Keratinocyte (primary cell): ENCODE measurements at regions not wholly inside any gene's neighbourhood (a gene's known extent, or its start where the extent isn't known, plus 50 kb on each side); places are given as distances from the start of the nearest gene placed in this dataset.

Source experiments
- EZH2 ChIP-seq: IDR thresholded peaks from one replicate; pipeline ENCODE4 v1.6.1; 2012; ENCODE audit warnings: inconsistent platforms, mild to moderate bottlenecking, low read length, moderate library complexity
- TF ChIP-seq, protein P1 (sequence below), 3 experiments: IDR thresholded peaks in 1 of 3; conservative IDR thresholded peaks in 1 of 3; optimal IDR thresholded peaks in 1 of 3; 2 replicates in 2 of 3; 3 replicates in 1 of 3; pipeline versions ENCODE3 to v1.5.1; 2011; ENCODE audit warnings: low read length in 3 of 3, mild to moderate bottlenecking in 3 of 3, moderate library complexity in 2 of 3, control low read depth in 1 of 3, inconsistent platforms in 1 of 3; ENCODE audit not compliant: insufficient read depth in 2 of 3; ENCODE audit errors: extremely low read depth in 1 of 3

- TF ChIP-seq, protein P1, sequence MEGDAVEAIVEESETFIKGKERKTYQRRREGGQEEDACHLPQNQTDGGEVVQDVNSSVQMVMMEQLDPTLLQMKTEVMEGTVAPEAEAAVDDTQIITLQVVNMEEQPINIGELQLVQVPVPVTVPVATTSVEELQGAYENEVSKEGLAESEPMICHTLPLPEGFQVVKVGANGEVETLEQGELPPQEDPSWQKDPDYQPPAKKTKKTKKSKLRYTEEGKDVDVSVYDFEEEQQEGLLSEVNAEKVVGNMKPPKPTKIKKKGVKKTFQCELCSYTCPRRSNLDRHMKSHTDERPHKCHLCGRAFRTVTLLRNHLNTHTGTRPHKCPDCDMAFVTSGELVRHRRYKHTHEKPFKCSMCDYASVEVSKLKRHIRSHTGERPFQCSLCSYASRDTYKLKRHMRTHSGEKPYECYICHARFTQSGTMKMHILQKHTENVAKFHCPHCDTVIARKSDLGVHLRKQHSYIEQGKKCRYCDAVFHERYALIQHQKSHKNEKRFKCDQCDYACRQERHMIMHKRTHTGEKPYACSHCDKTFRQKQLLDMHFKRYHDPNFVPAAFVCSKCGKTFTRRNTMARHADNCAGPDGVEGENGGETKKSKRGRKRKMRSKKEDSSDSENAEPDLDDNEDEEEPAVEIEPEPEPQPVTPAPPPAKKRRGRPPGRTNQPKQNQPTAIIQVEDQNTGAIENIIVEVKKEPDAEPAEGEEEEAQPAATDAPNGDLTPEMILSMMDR (optimal IDR thresholded peaks at IDR 0.05 in 1 of 3, IDR thresholded peaks at IDR 0.05 in 1 of 3, conservative IDR thresholded peaks at IDR 0.05 in 1 of 3; ENCODE audit: extremely low read depth in 1 of 3, insufficient read depth in 2 of 3, low read length in 3 of 3), result no peak
- no peak for TF ChIP-seq EZH2
Observed at GRCh38 chr16:54806881-54807360, 123.7 kb upstream of the IRX5 start.
